Progenitor cell of endocrine pancreas (in vitro differentiated cells): ENCODE measurements at regions not wholly inside any gene's neighbourhood (a gene's known extent, or its start where the extent isn't known, plus 50 kb on each side); places are given as distances from the start of the nearest gene placed in this dataset.

Experiments
- DNase-seq: peaks from one replicate; pipeline ENCODE4 v3.0.0; 2021; ENCODE audit warnings: low spot score; ENCODE audit not compliant: unreplicated experiment
- H3K27ac Mint-ChIP-seq: 2 replicates; pipeline ENCODE4 v1.8.0; 2021; ENCODE audit warnings: mild to moderate bottlenecking, moderate library complexity, mixed read lengths
- H3K27me3 Mint-ChIP-seq: 2 replicates; pipeline ENCODE4 v1.8.0; 2021; ENCODE audit warnings: mixed read lengths
- H3K36me3 Mint-ChIP-seq: 2 replicates; pipeline ENCODE4 v1.8.0; 2022; ENCODE audit warnings: mixed read lengths; ENCODE audit not compliant: insufficient read depth
- H3K4me1 Mint-ChIP-seq: 2 replicates; pipeline ENCODE4 v1.8.0; 2021; ENCODE audit warnings: low read depth, mixed read lengths
- H3K4me3 Mint-ChIP-seq: 2 replicates; pipeline ENCODE4 v1.8.0; 2021; ENCODE audit warnings: low read depth, mild to moderate bottlenecking, moderate library complexity, mixed read lengths
- H3K9me3 Mint-ChIP-seq: 2 replicates; pipeline ENCODE4 v1.8.0; 2021; ENCODE audit warnings: low read depth, mixed read lengths
- TF ChIP-seq, protein P1 (sequence below): fragments of 200-600 bp; sonication (generic); IDR thresholded peaks from one replicate; pipeline ENCODE4 v1.5.0; 2021; ENCODE audit warnings: antibody characterized with exemption, mild to moderate bottlenecking; ENCODE audit not compliant: unreplicated experiment

DNA sequence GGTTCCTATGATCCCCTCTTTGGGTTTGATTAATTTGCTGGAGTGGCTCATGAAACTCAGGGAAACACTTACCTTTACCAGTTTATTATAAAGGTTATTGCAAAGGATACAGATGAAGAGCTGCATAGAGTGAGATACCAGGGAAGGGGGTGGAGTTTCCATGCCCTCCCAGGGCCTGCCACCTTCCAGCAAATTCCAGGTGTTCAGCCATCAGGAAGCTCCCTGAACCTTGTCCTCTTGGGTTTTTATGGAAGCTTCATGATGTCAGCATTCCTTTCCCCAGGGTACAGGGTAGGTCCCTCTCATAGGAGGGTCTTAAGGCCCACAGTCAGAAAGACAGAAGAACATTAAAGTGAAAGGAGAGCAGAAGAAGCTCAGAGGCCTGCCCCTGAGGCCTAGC is 123.9 kb upstream of the DCC start:
- Mint-ChIP-seq H3K36me3 (no peaks in the 10 kb centered on the region), H3K4me1 (no peaks in the 10 kb centered on the region), H3K27ac (no peak overlapping the region), H3K27me3 (no peaks in the 10 kb centered on the region), H3K4me3 (no peak overlapping the region), H3K9me3 (no peaks in the 10 kb centered on the region)
- TF ChIP-seq, protein P1, sequence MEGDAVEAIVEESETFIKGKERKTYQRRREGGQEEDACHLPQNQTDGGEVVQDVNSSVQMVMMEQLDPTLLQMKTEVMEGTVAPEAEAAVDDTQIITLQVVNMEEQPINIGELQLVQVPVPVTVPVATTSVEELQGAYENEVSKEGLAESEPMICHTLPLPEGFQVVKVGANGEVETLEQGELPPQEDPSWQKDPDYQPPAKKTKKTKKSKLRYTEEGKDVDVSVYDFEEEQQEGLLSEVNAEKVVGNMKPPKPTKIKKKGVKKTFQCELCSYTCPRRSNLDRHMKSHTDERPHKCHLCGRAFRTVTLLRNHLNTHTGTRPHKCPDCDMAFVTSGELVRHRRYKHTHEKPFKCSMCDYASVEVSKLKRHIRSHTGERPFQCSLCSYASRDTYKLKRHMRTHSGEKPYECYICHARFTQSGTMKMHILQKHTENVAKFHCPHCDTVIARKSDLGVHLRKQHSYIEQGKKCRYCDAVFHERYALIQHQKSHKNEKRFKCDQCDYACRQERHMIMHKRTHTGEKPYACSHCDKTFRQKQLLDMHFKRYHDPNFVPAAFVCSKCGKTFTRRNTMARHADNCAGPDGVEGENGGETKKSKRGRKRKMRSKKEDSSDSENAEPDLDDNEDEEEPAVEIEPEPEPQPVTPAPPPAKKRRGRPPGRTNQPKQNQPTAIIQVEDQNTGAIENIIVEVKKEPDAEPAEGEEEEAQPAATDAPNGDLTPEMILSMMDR: no peak
- DNase-seq: no peak

- Mint-ChIP-seq H3K36me3 (no peaks in the 10 kb centered on the region), H3K4me1 (no peaks in the 10 kb centered on the region), H3K9me3 (no peaks in the 10 kb centered on the region), H3K27me3 (no peaks in the 10 kb centered on the region), H3K27ac (no peak overlapping the region), H3K4me3 (no peak overlapping the region)
- no peak for DNase-seq
- TF ChIP-seq, protein P1: no peak
Measured at GRCh38 chr18:52216666-52217065, 123.3 kb upstream of the DCC start.

- H3K4me3 Mint-ChIP-seq: no peak overlapping the region
- H3K4me1 Mint-ChIP-seq: no peaks in the 10 kb centered on the region
- DNase-seq: no peak
- H3K27me3 Mint-ChIP-seq: peaks cover 4% of the 10 kb centered on the region
- H3K27ac Mint-ChIP-seq: no peak overlapping the region
- no peaks in the 10 kb centered on the region for H3K36me3 Mint-ChIP-seq
- no peaks in the 10 kb centered on the region for H3K9me3 Mint-ChIP-seq
- TF ChIP-seq, protein P1: no peak
Measured at GRCh38 chr18:52219102-52219501, 120.9 kb upstream of the DCC start.

GRCh38 chr18:52220062-52220591 is 119.9 kb upstream of the DCC start:
- no peak for DNase-seq
- H3K27me3 Mint-ChIP-seq: peaks cover 4% of the 10 kb centered on the region
- H3K4me1 Mint-ChIP-seq: no peaks in the 10 kb centered on the region
- no peaks in the 10 kb centered on the region for H3K9me3 Mint-ChIP-seq
- TF ChIP-seq, protein P1: no peak
- no peak overlapping the region for H3K27ac Mint-ChIP-seq
- H3K36me3 Mint-ChIP-seq: no peaks in the 10 kb centered on the region
- no peak overlapping the region for H3K4me3 Mint-ChIP-seq

GRCh38 chr18:52222211-52222610 is 117.8 kb upstream of the DCC start:
- Mint-ChIP-seq H3K4me3 (no peak overlapping the region), H3K36me3 (no peaks in the 10 kb centered on the region), H3K4me1 (no peaks in the 10 kb centered on the region), H3K27me3 (peaks cover 4% of the 10 kb centered on the region), H3K27ac (no peak overlapping the region), H3K9me3 (no peaks in the 10 kb centered on the region)
- TF ChIP-seq, protein P1: no peak
- DNase-seq: no peak
